NCI-H2196 treated with DMSO at 0.1 percent for 48 hours (cell line): ENCODE measurements at regions not wholly inside any gene's neighbourhood (a gene's known extent, or its start where the extent isn't known, plus 50 kb on each side); places are given as distances from the start of the nearest gene placed in this dataset.

Experiments
- DNase-seq: peaks from one replicate; lab custom pipeline; 2025; ENCODE audit not compliant: unreplicated experiment; lab: John Stamatoyannopoulos, UW

GRCh38 chr5:143476601-143477211 is 73.2 kb upstream of the NR3C1 start:
- DNase-seq: no peak

DNA sequence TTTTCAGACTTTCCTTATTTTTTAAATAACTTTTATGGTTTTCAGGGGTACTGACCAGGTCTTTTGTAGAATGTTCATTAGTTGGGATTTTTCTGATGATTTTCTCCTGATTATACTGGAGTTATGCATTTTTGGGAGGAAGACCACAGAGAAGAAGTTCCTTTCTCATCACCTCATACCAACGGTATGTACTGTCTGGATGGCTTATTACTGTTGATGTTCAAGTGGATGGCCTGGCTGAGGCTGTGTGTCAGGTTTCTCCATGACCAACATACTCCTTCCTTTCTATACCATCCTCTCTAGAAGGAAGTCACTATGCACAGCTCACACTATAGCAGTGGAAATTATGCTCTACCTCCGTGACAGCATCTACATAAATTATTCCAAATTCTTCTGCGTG is 71.1 kb upstream of the NR3C1 start:
- no peak for DNase-seq

DNA sequence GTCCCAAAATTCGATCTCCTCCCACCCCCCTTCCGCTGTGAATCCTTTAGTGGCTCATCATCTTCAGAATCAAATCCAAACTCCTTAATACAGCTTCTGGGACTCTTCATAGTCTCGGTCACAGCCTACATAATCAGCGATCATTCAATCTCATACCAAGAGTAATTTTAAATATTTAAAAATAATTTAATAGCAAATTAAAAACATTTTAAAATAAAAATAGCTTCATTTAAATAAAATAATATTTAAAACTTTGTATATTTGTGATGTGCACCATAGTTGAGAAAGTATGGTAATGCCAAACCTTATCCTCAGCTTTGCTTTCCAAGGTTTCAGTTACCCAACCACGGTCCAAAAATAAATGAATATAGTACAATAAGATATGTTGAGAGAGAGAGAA is 70.0 kb upstream of the NR3C1 start:
- DNase-seq: no peak

GRCh38 chr5:143472576-143472975 is 69.1 kb upstream of the NR3C1 start:
- no peak for DNase-seq

GRCh38 chr5:143471666-143472464 is 68.4 kb upstream of the NR3C1 start:
- DNase-seq: no peak

- no peak for DNase-seq
These were observed 67.6 kb upstream of the NR3C1 start for GRCh38 chr5:143471041-143471509.

DNA sequence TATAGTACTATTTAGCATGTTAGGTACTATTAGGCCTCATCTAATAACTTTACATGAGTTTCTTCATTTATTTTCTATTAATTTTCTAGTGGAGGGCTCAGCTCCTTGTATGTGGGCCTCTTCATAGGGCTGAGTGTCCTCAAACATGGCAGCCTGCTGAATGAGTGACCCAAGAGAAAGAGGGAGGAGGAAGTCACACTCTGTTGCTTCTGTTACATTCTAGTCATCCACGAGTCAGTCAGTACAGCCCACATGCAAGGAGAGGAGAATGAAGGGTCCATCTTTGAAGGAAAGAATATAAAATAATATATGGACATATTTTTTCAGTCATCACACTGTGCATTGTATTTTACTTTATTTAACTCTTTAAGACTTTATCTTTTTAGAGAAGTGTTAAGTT is 66.6 kb upstream of the NR3C1 start:
- DNase-seq: no peak

DNA sequence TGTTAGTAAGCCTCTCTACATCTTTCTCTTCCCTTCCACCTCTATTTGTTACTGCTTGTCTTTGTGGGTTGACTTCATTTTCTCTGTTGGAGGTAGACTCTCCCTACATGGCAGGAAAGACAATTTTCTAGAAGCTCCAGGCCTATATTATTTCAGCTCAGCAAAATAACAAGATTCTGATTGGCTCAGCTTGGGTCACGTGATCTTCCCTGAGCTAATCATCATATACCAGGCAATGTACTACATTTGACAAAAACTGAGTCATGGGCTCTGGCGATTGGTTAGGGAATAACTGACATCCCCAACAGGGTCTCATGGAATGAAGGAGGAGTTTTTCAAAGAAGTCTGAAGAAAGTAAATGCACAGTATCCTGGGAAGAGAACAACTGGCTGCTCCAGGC is 65.6 kb upstream of the NR3C1 start:
- no peak for DNase-seq

- no peak for DNase-seq
These were observed 63.1 kb upstream of the NR3C1 start for GRCh38 chr5:143466632-143467031.

DNA sequence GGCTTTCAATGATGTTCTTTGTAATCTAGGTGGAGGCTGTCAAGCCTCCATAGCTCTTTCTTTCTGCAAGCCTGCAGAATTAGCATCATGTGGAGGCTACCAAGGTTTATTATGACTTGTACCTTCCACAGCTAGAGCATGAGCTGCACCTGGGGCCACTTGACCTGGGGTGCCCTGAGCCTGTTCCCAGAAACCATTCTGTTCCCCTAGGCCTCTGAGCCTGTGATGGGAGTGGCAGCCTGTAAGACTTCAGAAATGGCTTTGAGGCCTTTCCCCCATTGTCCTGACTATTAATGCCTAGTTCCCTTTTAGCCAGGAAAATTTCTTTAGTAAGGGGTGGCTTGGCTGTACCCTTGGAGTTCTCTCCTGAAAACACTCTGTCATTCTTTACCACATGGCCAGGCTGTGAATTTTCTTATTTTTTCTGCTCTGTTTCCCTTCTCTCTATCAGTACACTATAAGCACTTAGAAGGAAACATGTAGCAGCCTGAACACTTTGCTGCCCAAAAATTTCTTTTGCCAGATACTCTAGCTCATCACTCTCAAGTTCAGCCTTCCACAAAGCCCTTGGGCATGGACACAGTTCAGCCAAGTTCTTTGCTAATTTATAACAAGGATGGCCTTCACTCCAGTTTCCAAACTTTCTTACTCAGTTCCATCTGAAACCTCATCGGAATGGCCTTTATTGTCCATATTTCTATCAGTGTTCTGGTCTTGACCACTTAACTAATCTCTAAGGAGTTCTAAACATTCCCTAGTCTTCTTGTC is 61.4 kb upstream of the NR3C1 start:
- no peak for DNase-seq

DNA sequence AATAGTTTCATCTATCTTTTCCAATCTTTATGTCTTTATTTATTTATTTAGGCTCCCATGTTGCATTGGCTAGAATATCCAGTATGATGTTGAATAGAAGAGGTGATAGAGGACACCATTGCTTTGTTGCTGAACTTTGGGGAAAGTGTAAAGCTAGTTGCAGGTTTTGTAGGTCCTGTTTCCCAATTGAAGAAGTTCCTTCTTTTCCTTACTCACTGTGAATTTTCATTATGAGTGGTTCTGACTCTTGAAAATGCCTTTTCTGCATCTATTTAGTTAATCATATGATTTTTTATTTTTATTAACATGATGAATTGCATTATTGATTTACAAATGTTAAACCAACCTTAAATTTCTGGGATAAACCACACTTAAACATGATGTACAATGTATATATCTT is 58.9 kb upstream of the NR3C1 start:
- DNase-seq: no peak

GRCh38 chr5:143459433-143459832 is 55.9 kb upstream of the NR3C1 start:
- no peak for DNase-seq

- DNase-seq: no peak
These were observed 53.6 kb upstream of the NR3C1 start for GRCh38 chr5:143456952-143457547.

DNA sequence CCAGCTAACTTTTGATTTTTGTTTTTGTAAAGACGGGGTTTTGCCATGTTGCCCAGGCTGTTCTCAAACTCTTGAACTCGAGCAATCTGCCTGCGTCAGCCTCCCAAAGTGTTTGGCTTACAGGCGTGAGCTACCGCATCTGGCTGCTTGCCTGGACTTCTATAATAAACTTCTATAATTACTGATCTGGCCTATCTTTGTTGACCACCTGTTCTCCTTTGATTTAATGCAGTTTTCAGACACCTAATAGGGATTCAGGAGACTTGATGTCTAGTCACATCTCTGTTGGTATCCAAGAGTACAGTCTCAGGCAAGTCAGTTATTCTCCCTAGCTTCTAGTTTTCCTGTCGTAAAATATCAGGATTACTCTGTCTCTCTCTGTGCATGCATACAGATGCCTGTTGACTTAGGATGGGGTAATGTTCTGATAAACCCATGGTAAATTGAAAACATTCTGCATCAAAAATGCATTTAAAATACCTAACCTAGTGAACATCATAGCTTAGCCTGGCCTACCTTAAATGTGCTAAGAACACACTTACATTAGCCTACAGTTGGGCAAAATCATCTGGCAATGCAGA is 51.5 kb upstream of the NR3C1 start:
- no peak for DNase-seq

DNA sequence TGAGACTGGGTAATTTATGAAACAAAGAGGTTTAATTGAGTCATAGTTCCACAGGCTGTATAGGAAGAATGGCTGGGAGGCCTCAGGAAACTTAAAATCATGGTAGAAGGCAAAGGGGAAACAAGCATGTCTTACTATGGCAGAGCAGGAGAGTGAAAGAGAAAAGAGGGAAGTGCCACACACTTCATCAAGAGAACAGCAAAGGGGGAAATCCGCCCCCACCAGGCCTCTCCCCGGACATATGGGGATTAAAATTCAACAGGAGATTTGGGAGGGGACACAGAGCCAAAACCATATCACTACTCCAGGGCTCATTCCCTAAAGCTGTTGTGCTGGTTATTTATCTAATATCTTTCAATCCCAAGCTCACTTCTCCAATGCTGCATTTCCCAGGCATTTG is 50.2 kb upstream of the NR3C1 start:
- DNase-seq: no peak
